ENCODE measurements at regions not wholly inside any gene's neighbourhood (a gene's known extent, or its start where the extent isn't known, plus 50 kb on each side); places are given as distances from the start of the nearest gene placed in this dataset.

DNA sequence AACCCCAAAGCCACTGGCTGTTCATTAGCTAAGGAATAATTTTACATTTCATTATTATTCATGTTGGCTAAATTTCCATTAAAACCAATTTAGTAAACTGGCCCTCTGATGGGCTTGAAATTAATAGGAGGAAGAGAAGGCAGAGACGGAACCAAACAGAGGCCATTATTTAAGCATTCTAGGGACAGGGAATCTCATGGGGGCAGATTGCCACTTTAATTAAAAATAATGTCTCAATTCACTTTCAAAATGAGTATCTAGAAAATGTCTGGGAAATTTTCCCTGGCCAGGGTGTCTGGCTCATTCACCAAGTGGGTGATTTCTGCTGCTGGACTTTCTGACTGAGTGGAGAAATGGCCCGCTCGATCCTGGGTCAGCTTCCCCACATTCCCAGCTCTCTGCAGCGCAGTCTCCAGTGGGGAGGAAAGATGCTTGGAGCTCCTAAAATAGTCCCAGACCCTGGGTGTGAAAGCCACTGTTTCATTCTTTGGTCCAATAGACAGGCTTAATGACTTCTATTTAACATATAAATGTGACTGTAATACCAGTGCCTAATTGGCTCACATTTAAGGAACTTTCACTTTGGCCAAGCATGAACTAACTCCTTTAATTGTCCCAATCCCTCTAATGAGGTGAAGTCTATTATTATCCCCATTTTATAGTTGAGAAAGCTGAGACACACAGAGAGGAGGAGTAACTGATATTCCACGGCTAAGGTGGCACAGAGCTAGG is 64.3 kb downstream of the IRX6 start:
- CTCF ChIA-PET = no interaction called here
- FAIRE-seq = no peak
- intact Hi-C loops (cut with micrococcal nuclease) = no loop called here

More for the DNA sequence above, 64.3 kb downstream of the IRX6 start:
- POLR2A ChIA-PET = no interaction called here
- H3K4me2 ChIP-seq (ENCODE audit: insufficient read depth, low read length) = no peak overlapping the region
- no peaks in the 10 kb centered on the region for H3K36me3 ChIP-seq (ENCODE audit: control insufficient read depth in 2 of 2, extremely low read depth in 1 of 2, insufficient read depth in 2 of 2, low read length in 2 of 2)
- H3K27ac ChIP-seq (ENCODE audit: insufficient read depth, low read depth, low read length) = no peak overlapping the region
- BruUV-seq (replicated peaks) = no TSS peak
- dilution Hi-C loops (cut with MboI; ENCODE audit: extremely low pct_ligation_motif_present, low sequenced_read_pairs) = no loop called here
- no peak overlapping the region for H3K4me3 ChIP-seq (replicated peaks in 1 of 3; ENCODE audit: insufficient read depth in 1 of 3, low read depth in 1 of 3, low read length in 3 of 3)
- no peak for DNase-seq (ENCODE audit: low read depth, low spot score)
- no peaks in the 10 kb centered on the region for H3K4me1 ChIP-seq (ENCODE audit: control insufficient read depth, extremely low read depth, insufficient read depth, low read length)
- no peak overlapping the region for H3K9ac ChIP-seq (replicated peaks; ENCODE audit: extremely low read depth, insufficient read depth, low read length)
- H3K27me3 ChIP-seq (ENCODE audit: control insufficient read depth in 2 of 2, insufficient read depth in 2 of 2, low read length in 2 of 2) = no peaks in the 10 kb centered on the region
- H2AFZ ChIP-seq (ENCODE audit: low read depth, low read length) = no peak overlapping the region
- H3K9me1 ChIP-seq (replicated peaks; ENCODE audit: control insufficient read depth, extremely low read depth, insufficient read depth, low read length) = no peaks in the 10 kb centered on the region
- H4K20me1 ChIP-seq (replicated peaks; ENCODE audit: control insufficient read depth, extremely low read depth, insufficient read depth, low read length) = no peaks in the 10 kb centered on the region
- no peaks in the 10 kb centered on the region for H3K79me2 ChIP-seq (ENCODE audit: control insufficient read depth, insufficient read depth, low read length)
- TF ChIP-seq EZH2 (IDR thresholded peaks at IDR 0.05; ENCODE audit: borderline replicate concordance, low read depth, low read length, severe bottlenecking) (no peak), POLR2AphosphoS5 (IDR thresholded peaks at IDR 0.05; ENCODE audit: insufficient read depth, low read depth, low read length) (no peak), FOS (IDR thresholded peaks at IDR 0.05; ENCODE audit: borderline replicate concordance, insufficient read depth, low read length) (no peak), MYC (IDR thresholded peaks at IDR 0.05; ENCODE audit: low read depth, low read length) (no peak), GATA2 (IDR thresholded peaks at IDR 0.05; ENCODE audit: insufficient read depth, insufficient read length, low read depth, low read length) (no peak), JUN (IDR thresholded peaks at IDR 0.05; ENCODE audit: borderline replicate concordance, insufficient read depth, insufficient read length, low read depth) (no peak), POLR2A (IDR thresholded peaks at IDR 0.05; ENCODE audit: low read depth, low read length) (no peak)
- TF ChIP-seq, protein P1, sequence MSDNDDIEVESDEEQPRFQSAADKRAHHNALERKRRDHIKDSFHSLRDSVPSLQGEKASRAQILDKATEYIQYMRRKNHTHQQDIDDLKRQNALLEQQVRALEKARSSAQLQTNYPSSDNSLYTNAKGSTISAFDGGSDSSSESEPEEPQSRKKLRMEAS (IDR thresholded peaks at IDR 0.05; ENCODE audit: insufficient read depth, insufficient read length) = no peak
- TF ChIP-seq, protein P2, sequence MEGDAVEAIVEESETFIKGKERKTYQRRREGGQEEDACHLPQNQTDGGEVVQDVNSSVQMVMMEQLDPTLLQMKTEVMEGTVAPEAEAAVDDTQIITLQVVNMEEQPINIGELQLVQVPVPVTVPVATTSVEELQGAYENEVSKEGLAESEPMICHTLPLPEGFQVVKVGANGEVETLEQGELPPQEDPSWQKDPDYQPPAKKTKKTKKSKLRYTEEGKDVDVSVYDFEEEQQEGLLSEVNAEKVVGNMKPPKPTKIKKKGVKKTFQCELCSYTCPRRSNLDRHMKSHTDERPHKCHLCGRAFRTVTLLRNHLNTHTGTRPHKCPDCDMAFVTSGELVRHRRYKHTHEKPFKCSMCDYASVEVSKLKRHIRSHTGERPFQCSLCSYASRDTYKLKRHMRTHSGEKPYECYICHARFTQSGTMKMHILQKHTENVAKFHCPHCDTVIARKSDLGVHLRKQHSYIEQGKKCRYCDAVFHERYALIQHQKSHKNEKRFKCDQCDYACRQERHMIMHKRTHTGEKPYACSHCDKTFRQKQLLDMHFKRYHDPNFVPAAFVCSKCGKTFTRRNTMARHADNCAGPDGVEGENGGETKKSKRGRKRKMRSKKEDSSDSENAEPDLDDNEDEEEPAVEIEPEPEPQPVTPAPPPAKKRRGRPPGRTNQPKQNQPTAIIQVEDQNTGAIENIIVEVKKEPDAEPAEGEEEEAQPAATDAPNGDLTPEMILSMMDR (IDR thresholded peaks at IDR 0.05; ENCODE audit: extremely low read depth in 1 of 2, insufficient read depth in 1 of 2, low read depth in 1 of 2, low read length in 2 of 2) = no peak
- no peaks in the 10 kb centered on the region for H3K9me3 ChIP-seq (replicated peaks; ENCODE audit: control insufficient read depth, insufficient read depth, low read length)
